Dermis blood vessel endothelial cell (primary cell): ENCODE measurements at regions not wholly inside any gene's neighbourhood (a gene's known extent, or its start where the extent isn't known, plus 50 kb on each side); places are given as distances from the start of the nearest gene placed in this dataset.
"Not testable (repeated sequence)": the region's sequence is repeated elsewhere in the genome, so short reads cannot be mapped to it uniquely, and the experiment has no call there.

Source experiments
- DNase-seq: peaks from one replicate; pipeline ENCODE4 v3.0.0; 2010

DNA sequence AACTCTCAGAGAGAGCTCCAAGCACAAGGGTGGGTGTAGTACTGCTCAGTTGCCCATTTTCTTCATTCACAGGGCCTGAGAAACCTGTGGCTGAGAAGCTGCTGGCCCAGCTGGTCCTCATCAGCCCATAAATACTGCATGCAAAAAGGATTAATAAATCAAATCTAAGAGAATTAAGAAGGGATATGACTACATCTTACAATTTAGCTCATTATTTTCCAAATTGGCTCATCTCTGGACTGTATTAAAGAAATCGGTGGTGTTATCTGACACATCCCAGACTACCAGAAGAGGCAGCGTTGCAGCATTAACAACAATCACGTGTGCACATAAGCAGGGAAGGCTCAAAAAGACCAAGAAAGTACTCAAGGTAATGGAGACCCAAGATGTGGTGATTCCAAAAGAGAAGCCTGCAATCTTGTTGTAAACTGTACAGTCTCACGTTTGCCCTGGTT lies 90.7 kb downstream of the CD24 start:
- no peak for DNase-seq

GRCh38 chr6:106882601-106883518 lies 91.7 kb downstream of the CD24 start:
- no peak for DNase-seq

GRCh38 chr6:106882138-106882537 lies 92.4 kb downstream of the CD24 start:
- no peak for DNase-seq

DNA sequence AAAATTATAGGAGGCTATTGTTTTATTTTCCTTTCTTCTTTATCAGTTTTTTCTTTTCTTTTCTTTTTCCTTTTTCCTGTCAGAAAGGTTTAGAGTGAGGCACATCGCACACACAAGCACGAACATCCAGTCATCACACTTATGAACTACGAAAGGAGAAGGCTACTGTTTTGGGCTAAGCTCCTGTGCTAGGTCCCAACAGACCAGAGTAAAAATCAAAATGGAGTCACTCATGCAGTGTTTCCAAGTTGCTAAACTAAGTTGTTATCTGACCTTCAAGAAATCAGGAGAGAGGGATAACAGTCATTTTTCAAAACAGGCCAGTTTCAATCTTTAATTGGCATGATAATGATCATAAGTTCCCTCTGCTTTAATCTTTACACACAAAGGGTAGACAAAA lies 93.6 kb downstream of the CD24 start:
- DNase-seq = no peak

DNA sequence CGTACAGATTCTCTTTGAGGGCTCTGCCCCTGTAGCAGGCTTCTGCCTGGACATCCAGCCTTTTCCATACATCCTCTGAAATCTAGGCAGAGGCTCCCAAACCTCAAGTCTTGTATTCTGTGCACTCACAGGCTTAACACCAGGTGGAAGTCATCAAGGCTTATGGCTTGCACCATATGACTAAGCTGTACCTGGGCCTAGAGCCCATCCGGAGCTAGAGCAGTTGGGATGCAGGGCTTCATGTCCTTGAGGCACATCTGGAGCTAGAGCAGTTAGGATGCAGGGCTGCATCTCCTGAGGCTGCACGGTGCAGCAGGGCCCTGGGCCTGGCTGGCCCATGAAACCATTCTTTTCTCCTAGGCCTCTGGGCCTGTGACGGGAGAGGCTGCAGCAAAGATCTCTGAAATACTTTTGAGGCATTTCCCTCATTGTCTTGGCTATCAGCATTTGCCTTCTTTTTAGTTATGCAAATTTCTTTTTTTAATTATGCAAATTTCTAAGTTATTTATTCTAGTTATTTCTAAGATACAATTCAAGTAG lies 98.7 kb downstream of the CD24 start:
- no peak for DNase-seq

GRCh38 chr6:106874481-106874880 lies 100.0 kb downstream of the CD24 start:
- DNase-seq = no peak

DNA sequence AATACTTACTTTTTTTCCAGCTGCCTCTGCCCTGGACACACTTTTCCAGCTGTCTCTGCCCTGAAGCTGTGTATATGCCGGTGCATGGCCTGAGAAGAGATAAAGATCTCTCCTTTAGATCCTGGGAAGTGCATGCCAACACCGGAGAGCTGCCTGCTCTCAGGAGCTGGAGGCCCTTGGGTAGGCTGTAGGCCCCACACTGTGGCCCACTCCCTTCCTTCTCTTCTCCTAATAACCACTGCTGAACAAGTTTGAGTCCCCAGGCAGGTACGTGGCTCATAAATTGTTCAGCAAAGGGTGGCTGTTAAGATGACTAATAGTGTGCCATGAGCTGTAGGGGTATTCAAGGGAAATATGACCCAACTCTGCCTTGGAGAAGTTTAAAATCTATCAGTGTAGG lies 102.5 kb downstream of the CD24 start:
- no peak for DNase-seq

DNA sequence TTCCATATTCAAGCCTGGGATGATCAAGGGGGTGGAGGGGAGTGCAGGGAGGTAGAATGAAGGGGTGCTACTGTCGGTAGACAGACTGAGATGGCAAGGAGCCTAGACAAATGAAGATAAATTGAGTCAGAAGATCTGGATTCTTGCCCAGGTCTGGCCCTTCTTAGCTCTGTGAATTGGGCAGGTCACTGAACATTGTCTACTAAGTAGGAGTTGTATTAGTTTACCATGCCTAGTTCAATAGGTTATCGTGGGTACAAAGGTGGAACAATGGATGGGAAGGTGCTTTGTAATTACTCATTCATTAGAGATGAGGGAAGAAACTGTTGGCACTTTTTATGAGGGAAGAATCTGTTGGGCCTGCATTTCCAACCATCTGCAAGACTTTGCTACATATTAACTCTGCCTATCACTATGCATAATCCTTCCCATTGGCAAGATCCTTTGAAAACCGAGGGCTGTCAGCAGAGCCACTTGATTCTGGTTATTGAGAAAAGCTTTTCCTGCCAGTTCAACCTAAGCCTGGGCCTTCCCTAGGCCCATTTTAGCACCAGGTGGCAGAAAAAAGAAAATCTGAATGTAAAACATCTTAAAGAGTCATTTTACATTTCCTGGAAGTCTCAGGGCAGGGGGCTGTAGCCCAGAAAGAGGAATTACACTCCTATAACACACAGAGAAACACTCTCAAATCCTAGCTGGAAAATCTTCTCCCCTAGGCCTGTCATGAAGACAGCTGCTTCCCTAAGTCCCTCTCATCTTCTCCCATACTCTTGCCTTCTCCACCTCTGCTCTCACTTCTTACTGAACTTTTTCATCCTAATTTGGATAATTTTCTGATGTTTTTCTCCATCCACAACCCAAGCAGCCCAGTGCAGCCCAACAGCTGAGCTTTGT lies 103.5 kb downstream of the CD24 start:
- no peak for DNase-seq

GRCh38 chr6:106870069-106870468 lies 104.5 kb downstream of the CD24 start:
- no peak for DNase-seq

- no peak for DNase-seq
Measured at GRCh38 chr6:106869203-106869602, 105.3 kb downstream of the CD24 start.

DNA sequence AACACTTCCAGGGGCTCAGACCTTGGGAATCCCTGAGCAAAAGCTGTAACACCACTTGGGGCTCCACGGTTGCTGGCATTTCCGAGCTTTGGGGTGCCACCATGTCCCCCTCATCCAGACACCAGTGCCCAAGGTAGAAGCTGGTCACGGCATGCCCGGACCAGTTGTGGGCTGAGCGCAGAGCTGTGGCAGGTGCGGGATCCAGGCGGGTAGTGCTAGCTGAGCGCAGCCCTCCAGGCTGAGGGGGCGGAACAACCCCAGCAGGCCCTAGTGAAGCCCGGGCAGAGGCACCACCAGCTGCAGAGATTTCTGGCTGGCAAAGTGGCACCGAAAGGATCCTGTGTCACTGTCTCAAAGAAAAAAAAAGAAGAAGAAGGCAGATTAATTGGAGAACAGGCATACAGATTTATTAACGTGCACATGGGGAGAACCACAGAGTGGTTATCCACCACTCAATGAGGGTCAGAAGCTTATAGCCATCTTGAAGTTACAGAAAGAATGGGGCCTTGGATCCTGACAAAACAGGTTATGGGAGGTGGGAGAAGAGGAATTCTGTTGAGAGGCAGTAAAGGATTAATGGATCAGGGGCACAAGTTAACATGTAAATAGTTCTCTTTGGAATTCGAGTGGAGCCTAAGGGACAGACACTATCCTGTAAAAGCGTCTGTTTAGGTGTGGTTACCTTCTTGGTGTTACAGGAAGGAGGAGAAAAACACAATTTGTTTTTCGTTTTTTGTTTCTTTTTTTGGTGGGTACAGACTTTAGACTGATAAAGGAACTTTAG lies 107.5 kb downstream of the CD24 start:
- DNase-seq = no peak

- DNase-seq = no peak
Measured at GRCh38 chr6:106862858-106863257, 111.7 kb downstream of the CD24 start.

DNA sequence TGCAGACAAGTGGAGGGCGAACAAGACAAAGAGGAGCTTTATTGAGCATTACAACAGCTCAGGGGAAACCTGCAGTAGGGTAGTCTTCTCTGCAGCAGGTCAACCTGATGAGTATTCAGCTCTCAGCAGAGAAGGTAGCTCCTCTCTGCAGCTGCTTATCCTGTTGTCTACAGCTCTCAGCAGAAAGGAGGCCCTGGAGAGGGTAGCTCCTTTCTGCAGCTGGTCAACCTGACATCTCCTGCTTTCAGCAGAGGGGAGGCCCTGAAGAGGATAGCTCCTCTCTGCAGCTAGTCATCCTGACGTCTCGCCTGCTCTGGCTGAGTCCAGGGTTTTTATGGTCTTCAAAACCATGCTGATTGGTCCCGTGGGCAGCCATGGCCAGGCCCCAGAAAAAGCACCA lies 113.6 kb downstream of the CD24 start:
- DNase-seq = no peak

GRCh38 chr6:106858653-106859092 lies 115.9 kb downstream of the CD24 start:
- no peak for DNase-seq

- DNase-seq = no peak
Measured at GRCh38 chr6:106857771-106858652, 116.5 kb downstream of the CD24 start.

GRCh38 chr6:106857310-106857709 lies 117.2 kb downstream of the CD24 start:
- not testable (repeated sequence) for DNase-seq

DNA sequence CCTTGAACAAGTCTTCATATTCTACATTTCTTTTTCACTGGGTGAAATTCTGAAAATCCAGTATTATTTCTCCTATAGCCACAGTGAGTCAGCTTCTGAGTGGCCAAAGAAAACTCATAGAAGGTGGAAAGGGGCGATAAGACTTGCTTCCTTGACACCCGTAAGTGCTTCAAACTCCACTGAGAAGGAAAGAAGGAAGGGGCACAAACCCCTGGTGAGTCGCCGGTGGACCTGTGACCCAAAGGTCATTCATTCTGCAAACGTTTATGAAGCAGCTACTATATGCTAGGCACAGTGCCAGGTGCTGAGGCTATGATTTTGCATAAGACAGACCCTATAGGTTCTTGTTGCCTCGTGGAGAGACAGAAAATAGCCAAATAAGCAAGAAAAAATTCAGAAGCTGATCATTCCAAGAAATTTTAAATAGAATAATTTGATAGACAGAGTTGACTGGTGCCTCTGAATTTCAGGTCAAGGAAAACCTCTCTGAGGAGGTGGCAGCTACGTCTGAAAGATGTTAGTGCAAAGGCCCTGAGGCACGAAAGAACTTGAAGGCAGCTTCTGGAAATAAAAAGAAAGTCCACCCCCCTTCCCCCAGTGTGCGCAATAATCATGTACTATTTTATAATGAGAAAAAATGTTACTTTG lies 118.2 kb downstream of the CD24 start:
- no peak for DNase-seq

DNA sequence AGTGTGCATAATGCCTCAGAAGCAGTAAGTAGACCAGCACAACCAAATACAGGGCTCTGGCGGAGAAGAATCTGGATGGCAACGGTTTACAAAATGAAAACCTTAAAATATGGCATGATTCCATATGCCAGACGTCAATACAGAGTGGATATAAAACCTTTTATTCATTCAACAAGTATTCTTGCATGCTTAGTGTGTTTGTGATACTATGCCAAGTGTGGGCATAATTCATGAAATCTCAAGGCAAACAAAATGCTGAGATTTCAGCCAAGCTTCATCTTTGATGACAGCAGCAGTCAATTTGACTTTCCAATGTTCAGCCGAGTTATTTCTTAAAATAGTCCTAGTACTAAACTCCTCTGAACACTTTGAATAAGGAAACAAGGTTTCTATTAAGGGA lies 119.4 kb downstream of the CD24 start:
- no peak for DNase-seq

DNA sequence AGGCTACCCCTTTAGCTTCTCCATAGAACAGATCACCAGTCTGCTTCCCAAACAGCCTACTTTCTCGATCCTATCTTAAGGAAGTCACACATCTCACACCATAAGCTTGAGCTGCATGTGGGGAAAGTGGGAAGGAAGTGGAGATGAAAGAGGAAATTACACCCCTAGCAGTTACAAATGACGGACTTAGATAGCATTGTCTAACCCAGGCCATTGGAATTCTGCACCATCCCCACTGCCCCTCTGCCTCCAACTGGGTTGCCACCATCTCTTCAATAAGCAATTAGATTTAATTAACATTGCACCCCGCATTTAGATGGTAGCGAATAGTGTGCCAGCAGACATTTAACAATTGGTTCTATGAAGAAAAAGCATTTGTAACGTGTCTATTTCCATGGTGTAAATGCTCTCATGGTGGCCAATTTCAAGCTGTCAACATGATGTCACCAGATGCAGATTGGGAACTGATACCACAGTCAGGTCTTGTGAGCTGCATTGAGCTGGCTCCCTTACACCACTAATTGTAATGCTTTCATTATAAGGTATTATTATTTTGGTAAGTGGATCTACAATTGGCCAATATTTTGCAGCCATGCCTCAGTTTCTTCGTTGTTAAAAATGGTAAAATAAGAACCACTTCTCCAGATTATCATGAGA lies 124.7 kb downstream of the CD24 start:
- no peak for DNase-seq

- DNase-seq = no peak
Measured at GRCh38 chr6:106849120-106849519, 125.4 kb downstream of the CD24 start.
